OCI-LY1 (cell line): ENCODE measurements at regions not wholly inside any gene's neighbourhood (a gene's known extent, or its start where the extent isn't known, plus 50 kb on each side); places are given as distances from the start of the nearest gene placed in this dataset.
"Not testable (repeated sequence)": the region's sequence is repeated elsewhere in the genome, so short reads cannot be mapped to it uniquely, and the experiment has no call there.

Source experiments
- EZH2 ChIP-seq: fragments of 200-600 bp; sonication (generic), shearing (Covaris generic); IDR thresholded peaks from 2 replicates; pipeline ENCODE4 v1.8.0; 2017; ENCODE audit warnings: borderline replicate concordance, mixed run types, mild to moderate bottlenecking, antibody characterized with exemption, low read length, moderate library complexity, mixed read lengths
- TF ChIP-seq, protein P1 (sequence below): fragments of 200-600 bp; sonication (generic), shearing (Covaris generic); IDR thresholded peaks from 2 replicates; pipeline ENCODE4 v1.5.1; 2017; ENCODE audit warnings: mild to moderate bottlenecking, antibody characterized with exemption, low read length, moderate library complexity, mixed read lengths

DNA sequence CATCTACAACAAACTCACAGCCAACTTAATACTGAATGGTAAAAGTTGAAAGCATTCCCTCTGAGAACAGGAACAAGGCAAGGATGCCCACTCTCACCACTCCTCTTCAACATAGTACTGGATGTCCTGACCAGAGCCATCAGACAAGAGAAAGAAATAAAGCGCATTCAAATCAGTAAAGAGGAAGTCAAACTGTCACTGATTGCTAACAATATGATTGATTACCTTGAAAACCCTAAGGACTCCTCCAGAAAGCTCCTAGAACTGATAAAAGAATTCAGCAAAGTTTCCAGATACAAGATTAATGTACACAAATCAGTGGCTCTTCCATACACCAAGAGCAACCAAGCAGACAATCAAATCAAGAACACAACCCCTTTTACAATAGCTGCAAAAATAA lies 153.4 kb downstream of the LTN1 start:
- TF ChIP-seq, protein P1, sequence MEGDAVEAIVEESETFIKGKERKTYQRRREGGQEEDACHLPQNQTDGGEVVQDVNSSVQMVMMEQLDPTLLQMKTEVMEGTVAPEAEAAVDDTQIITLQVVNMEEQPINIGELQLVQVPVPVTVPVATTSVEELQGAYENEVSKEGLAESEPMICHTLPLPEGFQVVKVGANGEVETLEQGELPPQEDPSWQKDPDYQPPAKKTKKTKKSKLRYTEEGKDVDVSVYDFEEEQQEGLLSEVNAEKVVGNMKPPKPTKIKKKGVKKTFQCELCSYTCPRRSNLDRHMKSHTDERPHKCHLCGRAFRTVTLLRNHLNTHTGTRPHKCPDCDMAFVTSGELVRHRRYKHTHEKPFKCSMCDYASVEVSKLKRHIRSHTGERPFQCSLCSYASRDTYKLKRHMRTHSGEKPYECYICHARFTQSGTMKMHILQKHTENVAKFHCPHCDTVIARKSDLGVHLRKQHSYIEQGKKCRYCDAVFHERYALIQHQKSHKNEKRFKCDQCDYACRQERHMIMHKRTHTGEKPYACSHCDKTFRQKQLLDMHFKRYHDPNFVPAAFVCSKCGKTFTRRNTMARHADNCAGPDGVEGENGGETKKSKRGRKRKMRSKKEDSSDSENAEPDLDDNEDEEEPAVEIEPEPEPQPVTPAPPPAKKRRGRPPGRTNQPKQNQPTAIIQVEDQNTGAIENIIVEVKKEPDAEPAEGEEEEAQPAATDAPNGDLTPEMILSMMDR = not testable (repeated sequence)
- not testable (repeated sequence) for TF ChIP-seq EZH2
